GM12878 (cell line): ENCODE measurements at regions not wholly inside any gene's neighbourhood (a gene's known extent, or its start where the extent isn't known, plus 50 kb on each side); places are given as distances from the start of the nearest gene placed in this dataset.

Experiments
- ATAC-seq: fragments of 200-7000 bp; cut with Tn5 transposase; 3 replicates; pipeline ENCODE4 v1.9.1; 2020; ENCODE audit warnings: mild to moderate bottlenecking, moderate library complexity
- BruUV-seq: library from RNA; stranded (reverse); fragments of 400-500 nt; replicated peaks from 2 replicates; lab custom pipeline; 2021; lab: Mats Ljungman, UMichigan
- CTCF ChIA-PET: fragments of 300-600 bp; sonication (Branson Sonifier 250); formaldehyde crosslinking; extraction: SDS; loops from one replicate; lab custom pipeline; 2021; ENCODE audit warnings: inconsistent platforms; lab: Yijun Ruan, JAX
- POLR2A ChIA-PET: fragments of 350-600 bp; formaldehyde crosslinking; extraction: SDS; loops from one replicate; lab custom pipeline; 2021; ENCODE audit warnings: inconsistent platforms; lab: Charles Lee
- RAD21 ChIA-PET: fragments of 300-600 bp; sonication (Branson Sonifier 250); formaldehyde crosslinking; loops from one replicate; lab custom pipeline; 2023; ENCODE audit warnings: antibody characterized with exemption; ENCODE audit not compliant: unreplicated experiment; lab: Charles Lee
- SMC1A ChIA-PET: fragments of 300-600 bp; sonication (Branson Sonifier 250); formaldehyde crosslinking; loops from one replicate; lab custom pipeline; 2023; ENCODE audit not compliant: unreplicated experiment, uncharacterized antibody; lab: Charles Lee
- DNase-seq: peaks from one replicate; pipeline ENCODE4 v3.0.0-alpha.2; 2011; ENCODE audit warnings: low read depth, low spot score
- FAIRE-seq: peaks from 3 replicates; lab custom pipeline; 2011; peaks lifted over from hg19 to GRCh38; lab: Jason Lieb, UNC
- H2AFZ ChIP-seq: 2 replicates; pipeline ENCODE4 v1.6.0; 2011; ENCODE audit warnings: low read depth, low read length, control low read depth; ENCODE audit not compliant: control insufficient read depth
- H3K27ac ChIP-seq: 2 replicates; pipeline ENCODE4 v1.5.1; 2011; ENCODE audit warnings: control low read depth; ENCODE audit not compliant: control insufficient read depth, insufficient read depth
- H3K27me3 ChIP-seq, 2 experiments: replicated peaks in 1 of 2; 2 replicates each; pipeline versions ENCODE4 v1.6.0 to v1.6.1; 2011; ENCODE audit warnings: low read length in 1 of 2; ENCODE audit not compliant: control insufficient read depth in 2 of 2, insufficient read depth in 2 of 2
- H3K36me3 ChIP-seq, 2 experiments: 2 replicates each; pipeline ENCODE4 v1.5.1; 2011; ENCODE audit warnings: low read length in 1 of 2; ENCODE audit not compliant: control insufficient read depth in 2 of 2, insufficient read depth in 2 of 2
- H3K4me1 ChIP-seq: 2 replicates; pipeline ENCODE4 v1.6.1; 2011; ENCODE audit warnings: mild to moderate bottlenecking, low read length, moderate library complexity, mixed read lengths; ENCODE audit not compliant: control insufficient read depth, insufficient read depth
- H3K4me2 ChIP-seq: 2 replicates; pipeline ENCODE4 v1.6.0; 2011; ENCODE audit warnings: control low read depth; ENCODE audit not compliant: control insufficient read depth, insufficient read depth
- H3K4me3 ChIP-seq: fragments of 200-600 bp; sonication (generic); 2 replicates; pipeline ENCODE4 v1.5.1; 2016
- H3K79me2 ChIP-seq: 2 replicates; pipeline ENCODE4 v1.6.0; 2011; ENCODE audit warnings: low read length; ENCODE audit not compliant: control insufficient read depth, insufficient read depth
- H3K9ac ChIP-seq: 2 replicates; pipeline ENCODE4 v1.8.0; 2011; ENCODE audit warnings: low read length, control low read depth, mixed read lengths; ENCODE audit not compliant: control insufficient read depth, insufficient read depth
- H3K9me3 ChIP-seq: replicated peaks from 3 replicates; pipeline ENCODE4 v1.5.1; 2011; ENCODE audit warnings: mild to moderate bottlenecking, low read length; ENCODE audit not compliant: control insufficient read depth, insufficient read depth
- H4K20me1 ChIP-seq: 2 replicates; pipeline ENCODE4 v1.6.0; 2011; ENCODE audit not compliant: control insufficient read depth, insufficient read depth
- ASH2L ChIP-seq: fragments of 300-600, 200-600 bp; sonication (generic); IDR thresholded peaks from 2 replicates; pipeline ENCODE4 v1.6.1; 2017; ENCODE audit warnings: low read depth, mild to moderate bottlenecking, borderline replicate concordance
- CEBPB ChIP-seq, 2 experiments: fragments of 150-350 bp in 1 of 2; IDR thresholded peaks; 2 replicates each; pipeline ENCODE4 v1.6.1; 2012 to 2014; ENCODE audit warnings: low read depth in 2 of 2, low read length in 2 of 2, borderline replicate concordance in 1 of 2, inconsistent platforms in 1 of 2
- GABPA ChIP-seq: IDR thresholded peaks from 2 replicates; pipeline ENCODE4 v1.6.1; 2014; ENCODE audit warnings: antibody characterized with exemption, low read depth, mild to moderate bottlenecking, inconsistent platforms
- IRF5 ChIP-seq: fragments of 450-650 bp; IDR thresholded peaks from 2 replicates; pipeline ENCODE4 v1.6.1; 2017; ENCODE audit warnings: borderline replicate concordance
- MYB ChIP-seq: fragments of 150-350 bp; IDR thresholded peaks from 2 replicates; pipeline ENCODE4 v1.6.1; 2014; ENCODE audit warnings: mild to moderate bottlenecking, low read depth, low read length, borderline replicate concordance
- NR2C1 ChIP-seq: fragments of 450-650 bp; IDR thresholded peaks from 2 replicates; pipeline ENCODE4 v1.6.1; 2017; ENCODE audit warnings: antibody characterized with exemption, mild to moderate bottlenecking, moderate library complexity
- WGBS: methylation state at CpG from one replicate; pipeline ENCODE4 v1.1.6; 2016; ENCODE audit warnings: low lambda C conversion rate; ENCODE audit not compliant: insufficient replicate concordance, insufficient coverage; ENCODE audit errors: missing lambda C conversion rate; 5-methylcytosine and 5-hydroxymethylcytosine counted together
- in situ Hi-C: fragments of 300-500 bp; cut with MboI; formaldehyde crosslinking; loops from 9 replicates; pipeline ENCODE4 v1.14.3; 2018; ENCODE audit warnings: mixed read lengths
- intact Hi-C: fragments of 100-400 bp; cut with micrococcal nuclease; formaldehyde crosslinking; loops from one replicate; pipeline ENCODE4 v1.14.2; 2022; ENCODE audit not compliant: unreplicated experiment

- TF ChIP-seq IRF5: no peak
- TF ChIP-seq NR2C1: no peak
Observed at GRCh38 chr10:1852841-1853240, 115.5 kb upstream of the ADARB2 start (continued).

GRCh38 chr10:1851762-1852161, 114.4 kb upstream of the ADARB2 start:
- H3K4me3 ChIP-seq: no peak overlapping the region
- RAD21 ChIA-PET: no interaction called here
- H3K79me2 ChIP-seq: no peaks in the 10 kb centered on the region
- H3K27ac ChIP-seq: no peak overlapping the region
- 78% methylated on average over 8 of the region's 8 CpGs for WGBS
- DNase-seq (no peak), ATAC-seq (no peak), FAIRE-seq (no peak)
- H2AFZ ChIP-seq: no peak overlapping the region
- SMC1A ChIA-PET: interaction anchor here (1.2 kb wide), 1 partner anchor 18 kb away, joined by 3 read pairs; no protein-coding TSS in a partner anchor
- BruUV-seq: no TSS peak
- no peaks in the 10 kb centered on the region for H3K4me1 ChIP-seq
- intact Hi-C loops: no loop called here
- in situ Hi-C loops: no loop called here
- no peaks in the 10 kb centered on the region for H3K36me3 ChIP-seq
- TF ChIP-seq ASH2L (no peak), GABPA (no peak), CEBPB (IDR thresholded peaks at IDR 0.05; ENCODE audit: borderline replicate concordance in 1 of 2, low read depth in 2 of 2, low read length in 2 of 2) (no peak), MYB (no peak)
- no peaks in the 10 kb centered on the region for H3K9me3 ChIP-seq
- H4K20me1 ChIP-seq: no peaks in the 10 kb centered on the region
- no peaks in the 10 kb centered on the region for H3K27me3 ChIP-seq
- no peak overlapping the region for H3K9ac ChIP-seq
- CTCF ChIA-PET: no interaction called here
- POLR2A ChIA-PET: no interaction called here
- no peak overlapping the region for H3K4me2 ChIP-seq
